ENCODE measurements at regions not wholly inside any gene's neighbourhood (a gene's known extent, or its start where the extent isn't known, plus 50 kb on each side); places are given as distances from the start of the nearest gene placed in this dataset.

DNA sequence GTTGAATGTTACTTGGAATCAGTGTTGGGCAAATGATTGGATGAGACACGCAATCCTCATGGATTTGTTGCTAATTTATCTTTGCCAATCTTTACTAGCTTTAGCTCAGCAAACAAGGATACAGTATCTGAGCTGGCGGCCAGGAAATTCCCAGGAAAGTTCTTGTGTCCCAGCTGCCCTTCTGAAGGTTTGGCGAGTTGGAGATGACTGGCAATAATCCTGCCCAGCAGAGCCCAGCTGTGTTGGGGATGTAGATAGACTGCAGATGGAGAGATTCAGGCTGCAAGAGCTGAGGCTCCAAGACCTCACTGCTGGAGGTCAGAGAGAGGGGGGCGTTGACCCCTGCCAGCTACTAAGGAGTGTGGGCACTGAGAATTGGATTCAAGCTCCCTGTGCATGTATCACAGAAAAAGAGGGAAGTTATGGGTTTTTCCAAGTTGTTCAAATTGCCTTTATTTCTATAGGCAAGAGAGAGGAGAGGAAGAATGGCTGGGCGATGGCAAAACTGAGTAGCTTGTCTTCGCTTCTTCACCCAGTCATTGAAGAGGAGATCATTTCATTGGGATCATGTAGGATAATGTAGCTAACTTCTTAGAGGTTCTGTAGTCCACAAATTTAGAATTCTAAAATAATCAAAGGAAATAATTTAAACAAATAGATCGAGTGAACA is 506.8 kb upstream of the LRATD1 start:
- intact Hi-C loops (cut with micrococcal nuclease): no loop called here

DNA sequence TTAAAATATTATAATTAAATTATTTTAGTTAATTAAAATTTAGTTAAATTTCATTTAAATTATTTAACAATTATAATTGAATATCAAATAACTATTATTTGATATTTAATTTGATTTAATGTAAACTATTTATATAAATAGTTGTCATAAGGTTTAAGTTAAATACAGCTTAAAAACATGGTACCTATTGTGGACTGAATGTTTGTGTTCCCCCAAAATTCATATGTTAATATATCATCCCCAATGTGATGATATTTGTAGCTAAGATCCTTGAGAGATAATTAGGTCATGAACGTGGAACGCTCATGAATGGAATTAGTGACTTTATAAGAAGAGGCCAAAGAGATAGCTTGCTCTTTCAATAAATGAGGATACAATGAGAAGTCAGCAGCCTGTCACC is 505.7 kb upstream of the LRATD1 start:
- intact Hi-C loops (cut with micrococcal nuclease): no loop called here

DNA sequence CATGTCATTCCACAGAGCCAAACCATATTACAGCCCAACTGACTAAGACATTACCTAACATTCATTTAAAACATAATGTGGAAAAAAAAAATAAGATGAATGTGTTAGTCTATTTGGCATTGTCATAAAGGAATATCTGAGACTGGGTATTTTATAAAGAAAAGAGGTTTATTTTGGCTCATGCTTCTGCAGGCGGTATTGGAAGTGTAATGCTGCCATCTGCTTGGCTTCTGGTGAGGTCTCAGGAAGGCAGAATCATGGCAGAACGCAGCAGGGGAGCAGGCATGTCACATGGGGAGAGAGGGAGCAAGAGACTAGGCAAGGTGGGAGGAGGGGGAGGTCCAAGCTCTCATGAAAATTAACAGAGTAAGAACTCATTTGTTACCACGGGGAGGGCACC is 504.8 kb upstream of the LRATD1 start:
- intact Hi-C loops (cut with micrococcal nuclease): no loop called here

DNA sequence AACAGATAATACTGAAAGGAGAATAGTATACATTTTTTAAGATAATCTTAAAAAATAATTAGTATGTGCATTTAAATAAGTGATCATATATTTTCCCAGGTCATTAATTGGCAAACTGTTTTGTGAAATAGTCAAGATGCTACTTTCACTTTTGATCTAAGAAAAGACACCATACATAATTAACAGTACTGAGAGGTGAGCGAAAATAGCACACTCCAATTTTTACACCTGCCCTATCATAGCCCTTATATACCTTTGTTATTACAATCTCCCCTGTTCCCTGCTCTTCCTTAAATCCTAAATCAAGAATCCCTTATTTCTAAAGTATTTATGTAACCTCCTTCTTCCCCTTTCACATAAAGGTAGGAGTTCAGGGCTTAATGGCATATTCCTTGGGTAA is 500.1 kb upstream of the LRATD1 start:
- intact Hi-C loops (cut with micrococcal nuclease): no loop called here

DNA sequence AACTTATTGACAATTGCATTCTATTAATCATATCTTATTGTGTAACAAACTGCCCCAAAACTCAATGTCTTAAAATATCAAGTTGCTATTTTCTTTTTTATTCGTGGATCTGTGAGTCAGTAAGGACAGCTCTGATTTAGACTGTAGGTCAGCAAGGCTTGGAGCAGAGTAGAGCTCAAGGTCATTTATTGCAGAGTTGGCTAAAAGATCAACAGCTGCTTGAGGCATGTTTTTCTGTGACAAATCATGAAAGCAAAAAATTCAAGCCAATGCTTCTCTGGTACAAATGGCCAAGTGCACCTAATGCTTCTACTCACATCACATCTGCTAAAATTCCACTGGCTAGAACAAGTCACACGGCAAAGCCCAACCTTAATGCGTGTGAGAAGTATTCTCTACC is 497.7 kb upstream of the LRATD1 start:
- intact Hi-C loops (cut with micrococcal nuclease): no loop called here

DNA sequence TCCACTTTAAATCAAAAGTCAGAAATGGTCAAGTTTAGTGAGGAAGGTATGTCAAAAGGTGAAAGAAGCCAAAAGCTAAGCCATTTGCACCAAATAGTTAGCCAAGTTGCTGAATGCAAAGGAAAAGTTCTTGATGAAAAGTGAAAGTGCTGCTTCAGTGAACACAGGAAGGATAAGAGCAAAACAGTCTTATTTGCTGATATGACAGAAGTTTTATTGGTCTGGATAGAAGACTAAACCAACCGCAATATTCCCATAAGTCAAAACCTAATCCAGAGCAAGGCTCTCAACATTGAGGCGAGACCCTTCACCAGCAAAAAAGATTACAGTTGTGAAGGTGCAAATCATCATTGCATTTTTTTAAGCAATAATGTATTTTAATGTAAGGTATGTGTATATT is 496.5 kb upstream of the LRATD1 start:
- intact Hi-C loops (cut with micrococcal nuclease): no loop called here

DNA sequence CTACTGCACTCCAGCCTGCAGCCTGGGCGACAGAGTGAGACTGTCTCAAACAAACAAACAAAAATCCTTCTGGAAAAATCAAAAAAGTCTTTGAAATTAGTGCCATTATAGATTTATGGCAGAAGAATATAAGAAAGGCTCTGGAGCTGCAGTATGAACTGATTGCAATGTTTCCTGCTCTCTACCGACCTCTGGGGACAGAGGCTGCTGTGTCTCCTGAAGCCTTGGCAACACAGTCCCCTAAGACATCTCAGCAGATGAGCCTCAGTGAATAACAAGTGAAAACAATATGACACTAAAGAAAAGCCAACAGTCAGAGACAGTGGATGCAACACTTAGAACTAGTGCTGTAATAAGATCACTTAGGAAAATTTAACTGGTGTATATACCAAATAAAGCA is 494.9 kb upstream of the LRATD1 start:
- intact Hi-C loops (cut with micrococcal nuclease): no loop called here

DNA sequence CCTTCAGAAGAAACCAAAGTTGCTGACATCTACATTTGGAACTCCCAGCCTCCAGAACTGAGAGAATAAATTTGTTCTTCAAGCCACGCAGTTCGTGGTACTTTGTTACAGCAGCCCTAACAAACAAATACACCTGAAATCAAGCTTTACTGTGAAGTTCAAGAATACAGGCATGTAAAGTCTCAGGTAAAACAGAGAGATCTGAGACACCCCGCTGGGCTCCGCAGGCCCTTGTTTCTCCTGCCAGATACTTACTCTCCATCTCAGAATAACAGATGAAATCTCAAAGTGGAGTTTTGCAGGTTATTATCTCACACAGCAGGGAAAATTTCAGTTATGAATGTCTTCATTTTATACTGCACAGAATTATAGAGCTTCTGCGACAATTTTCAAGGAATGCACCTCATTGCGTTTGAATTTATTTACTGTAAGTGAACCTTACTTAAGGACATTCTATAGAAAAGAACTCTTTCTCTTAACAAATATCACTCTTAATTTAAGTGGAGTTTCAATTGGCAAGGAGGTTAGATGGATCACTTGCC is 492.4 kb upstream of the LRATD1 start:
- intact Hi-C loops (cut with micrococcal nuclease): no loop called here

DNA sequence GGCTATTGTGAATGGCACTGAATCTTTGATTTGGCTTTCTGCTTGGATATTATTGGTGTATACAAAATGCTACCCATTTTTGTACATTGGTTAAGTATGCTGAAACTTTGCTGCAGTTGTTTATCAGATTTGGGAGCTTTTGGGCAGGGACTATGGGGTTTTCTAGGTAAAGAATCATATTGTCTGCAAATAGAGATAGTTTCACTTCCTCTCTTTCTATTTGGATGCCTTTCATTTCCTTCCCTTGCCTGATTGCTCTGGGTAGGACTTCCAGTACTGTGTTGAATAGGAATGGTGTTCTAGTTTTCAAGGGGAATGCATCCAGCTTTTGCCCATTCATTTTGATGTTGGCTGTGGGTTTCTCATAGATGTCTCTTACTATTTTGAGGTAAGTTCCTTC is 489.1 kb upstream of the LRATD1 start:
- intact Hi-C loops (cut with micrococcal nuclease): no loop called here

DNA sequence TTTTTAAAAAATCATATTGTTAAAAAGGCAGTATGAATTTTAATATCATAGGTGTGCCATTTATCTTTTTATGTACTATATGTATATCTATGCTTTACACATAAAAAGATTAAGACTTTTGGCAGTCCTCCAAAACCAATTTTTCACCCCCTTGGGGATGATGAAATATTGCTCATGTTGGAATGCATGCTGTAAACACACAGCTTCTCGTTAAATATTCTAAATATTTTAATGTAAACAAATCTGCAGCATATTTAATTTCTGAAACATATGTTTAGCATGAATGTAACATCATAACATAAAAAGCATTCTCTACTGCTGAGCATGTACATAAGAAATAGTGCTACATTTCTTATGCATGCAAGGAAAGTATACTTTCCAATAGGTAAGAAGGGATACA is 484.3 kb upstream of the LRATD1 start:
- intact Hi-C loops (cut with micrococcal nuclease): no loop called here

DNA sequence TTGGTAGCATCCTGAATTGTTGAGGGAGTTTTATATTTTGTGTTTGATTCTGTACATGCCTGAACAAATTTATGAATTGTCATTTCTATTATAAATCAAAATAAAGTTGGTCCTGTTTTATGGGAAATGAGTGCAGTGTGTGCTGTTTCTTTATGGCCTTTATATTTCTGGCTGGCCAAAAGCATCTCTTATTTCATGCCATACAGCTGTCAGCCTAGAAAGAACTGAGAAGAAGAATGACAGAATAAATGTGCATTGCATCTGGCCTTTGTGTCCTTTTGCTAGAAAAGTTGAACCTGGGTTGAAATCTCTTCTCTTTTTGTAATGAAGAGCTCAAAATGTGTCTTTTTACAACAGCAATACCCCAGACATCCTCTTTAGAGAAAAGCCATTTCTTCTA is 474.7 kb upstream of the LRATD1 start:
- intact Hi-C loops (cut with micrococcal nuclease): no loop called here

DNA sequence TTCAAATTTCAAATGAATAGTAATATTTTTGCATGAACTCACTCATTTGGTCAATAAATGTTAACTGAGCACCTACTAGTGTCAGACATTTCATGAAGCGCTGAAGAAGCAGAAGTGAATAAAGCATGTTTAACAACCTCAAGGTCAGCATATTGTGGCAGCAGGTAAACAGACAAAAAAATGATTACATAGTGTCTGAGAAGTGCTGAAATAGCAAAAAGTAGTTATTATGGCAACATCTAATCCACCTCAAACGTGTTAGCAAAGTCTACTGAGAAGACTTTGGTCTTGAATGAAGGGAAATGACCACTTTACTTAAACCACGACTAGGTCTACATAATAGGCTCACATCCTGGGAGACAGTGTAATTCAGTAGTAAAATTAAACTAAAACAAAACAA is 452.2 kb upstream of the LRATD1 start:
- intact Hi-C loops (cut with micrococcal nuclease): no loop called here

DNA sequence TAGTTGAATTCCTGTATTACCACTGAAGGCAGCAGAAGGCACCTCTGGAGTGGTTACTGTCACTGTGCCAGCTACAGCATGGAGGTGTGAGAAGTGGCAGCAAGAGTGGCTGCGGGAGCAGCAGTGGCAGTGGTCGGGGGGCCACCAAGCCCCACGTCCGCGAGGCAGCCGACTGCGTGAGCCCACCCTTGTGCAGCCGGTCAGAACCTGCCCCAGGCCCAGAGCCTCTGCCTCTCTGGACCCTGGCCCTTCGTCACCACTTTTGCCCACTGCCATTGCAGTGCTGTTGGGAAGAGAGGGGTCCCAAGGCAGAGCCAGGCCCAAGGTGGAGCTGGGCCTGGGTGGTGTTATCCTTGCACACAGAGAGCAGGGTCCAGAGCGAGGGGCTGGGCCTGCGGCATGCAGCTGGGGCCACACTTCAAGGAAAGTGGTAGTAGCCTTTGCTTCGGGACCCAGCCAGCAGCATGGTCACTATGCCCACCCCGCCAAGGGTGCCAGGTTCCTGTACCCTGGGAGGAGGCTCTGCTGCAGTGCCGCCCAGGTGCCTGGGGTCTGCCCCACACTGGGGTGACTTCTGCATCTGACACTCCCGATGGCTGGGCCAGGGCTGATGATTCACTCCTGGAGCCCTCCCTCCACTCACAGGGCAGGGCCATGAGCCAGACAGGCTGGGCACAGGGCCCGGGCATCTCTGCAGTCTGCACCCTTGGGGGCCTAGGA is 450.1 kb upstream of the LRATD1 start:
- intact Hi-C loops (cut with micrococcal nuclease): no loop called here

DNA sequence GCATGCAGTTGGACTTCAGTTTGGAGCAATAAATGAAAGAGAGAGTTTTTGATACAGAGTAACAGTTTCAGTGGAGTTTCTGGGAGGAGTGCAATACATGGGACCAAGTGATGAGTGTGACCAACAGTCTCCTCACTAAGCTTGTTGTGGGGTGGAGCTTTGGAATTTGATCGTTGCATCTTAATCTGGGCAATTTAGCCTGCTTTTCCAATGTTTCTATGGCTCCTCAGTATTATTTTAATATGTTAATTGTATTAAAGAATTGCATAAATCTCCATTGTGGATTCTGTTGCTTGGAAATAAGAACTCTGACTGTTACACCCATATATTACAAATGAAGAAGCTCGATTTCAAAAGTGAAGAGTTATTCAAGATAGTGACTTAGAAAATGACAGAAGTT is 446.6 kb upstream of the LRATD1 start:
- intact Hi-C loops (cut with micrococcal nuclease): no loop called here

DNA sequence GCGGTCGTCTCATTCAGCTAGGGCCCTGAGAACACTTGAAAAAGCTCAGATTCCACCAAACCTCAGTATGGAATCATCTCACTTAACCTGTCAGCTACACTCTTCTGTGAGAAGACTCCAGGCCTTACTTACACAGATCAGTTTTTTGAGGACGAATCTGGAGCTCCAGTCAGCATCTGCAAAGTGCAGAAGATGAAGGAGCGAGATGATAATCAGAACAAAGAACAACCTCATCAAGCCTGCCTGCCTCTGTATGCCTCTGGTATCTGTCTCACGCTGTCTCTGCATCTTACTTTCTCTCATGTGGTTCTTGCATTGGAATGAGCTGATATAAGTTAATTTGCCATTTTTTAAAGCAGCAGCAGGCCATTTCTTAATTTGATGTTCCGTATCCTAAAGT is 444.1 kb upstream of the LRATD1 start:
- intact Hi-C loops (cut with micrococcal nuclease): no loop called here

DNA sequence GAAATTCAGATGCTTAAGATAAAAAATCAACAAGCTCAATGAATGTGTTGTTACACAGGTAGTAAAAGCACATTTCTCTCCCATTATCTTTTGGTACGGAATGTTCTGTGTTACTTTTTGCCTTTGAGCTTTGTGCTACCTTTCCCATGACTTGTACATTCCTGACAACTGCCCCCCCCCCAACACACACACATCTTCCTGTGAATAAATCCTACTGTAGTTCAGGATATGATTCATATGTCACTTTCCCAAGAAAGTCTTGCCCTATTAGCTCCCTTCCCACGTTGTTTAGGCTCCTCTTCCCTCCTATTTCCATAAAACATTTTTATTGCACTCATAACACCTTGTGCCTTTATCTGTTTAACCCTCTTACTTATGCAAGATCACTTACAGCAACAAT is 442.6 kb upstream of the LRATD1 start:
- intact Hi-C loops (cut with micrococcal nuclease): no loop called here

DNA sequence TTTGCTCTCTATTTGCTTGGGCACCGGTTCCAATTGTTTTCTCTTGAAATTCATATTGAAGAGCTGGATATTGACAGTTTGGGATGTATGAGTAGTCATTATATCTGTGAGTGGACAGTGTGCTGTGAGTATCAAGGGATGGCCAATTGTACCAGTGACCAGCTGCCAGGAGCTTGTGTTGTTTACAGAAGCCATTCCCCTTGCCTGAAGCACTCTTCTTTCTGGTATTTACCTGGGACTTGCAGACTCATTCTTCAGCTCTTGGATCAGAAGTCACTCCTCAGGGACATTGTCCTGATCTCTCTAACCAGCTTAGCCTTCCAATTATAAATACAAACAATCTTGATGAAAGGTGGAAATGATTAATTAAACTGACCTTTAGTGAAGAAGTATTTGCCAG is 438.3 kb upstream of the LRATD1 start:
- intact Hi-C loops (cut with micrococcal nuclease): no loop called here

DNA sequence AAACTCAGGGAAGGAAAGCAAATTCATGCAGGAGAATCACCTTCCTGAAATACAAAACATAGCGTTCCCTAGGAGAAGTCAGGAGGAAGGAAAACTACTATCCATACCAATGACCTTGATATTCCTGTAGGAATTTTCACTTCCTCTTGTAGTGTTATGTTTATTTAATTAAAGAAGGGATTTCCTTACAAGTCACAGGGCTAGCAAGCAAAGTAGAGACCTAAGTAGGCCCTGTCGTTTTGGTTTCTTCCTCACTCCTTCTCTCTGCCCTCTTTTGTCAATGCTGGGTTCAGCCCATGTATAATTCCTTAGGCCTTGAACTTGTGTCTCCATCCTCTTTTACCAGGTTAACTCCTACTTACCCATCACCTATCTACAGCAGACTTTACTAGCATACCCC is 435.2 kb upstream of the LRATD1 start:
- intact Hi-C loops (cut with micrococcal nuclease): no loop called here

DNA sequence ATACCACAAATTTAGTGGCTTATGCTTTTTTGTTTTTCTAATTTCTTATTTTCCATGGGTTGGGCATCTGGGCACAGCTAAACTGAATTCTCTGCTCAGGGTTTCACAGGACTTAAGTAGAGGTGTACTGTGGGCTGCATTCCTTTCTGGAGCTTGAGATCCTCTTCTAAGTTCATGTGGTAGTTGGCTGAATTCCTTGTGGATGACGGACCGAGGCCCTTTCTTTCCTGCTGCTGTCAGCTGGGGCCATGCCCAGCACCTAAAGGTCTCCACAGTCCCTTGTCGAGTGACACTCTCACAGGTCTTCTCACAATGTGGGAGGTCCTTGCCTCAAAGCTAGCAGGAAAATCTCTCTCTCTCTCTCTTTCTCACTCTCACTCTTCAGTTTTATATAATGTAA is 433.5 kb upstream of the LRATD1 start:
- intact Hi-C loops (cut with micrococcal nuclease): no loop called here

DNA sequence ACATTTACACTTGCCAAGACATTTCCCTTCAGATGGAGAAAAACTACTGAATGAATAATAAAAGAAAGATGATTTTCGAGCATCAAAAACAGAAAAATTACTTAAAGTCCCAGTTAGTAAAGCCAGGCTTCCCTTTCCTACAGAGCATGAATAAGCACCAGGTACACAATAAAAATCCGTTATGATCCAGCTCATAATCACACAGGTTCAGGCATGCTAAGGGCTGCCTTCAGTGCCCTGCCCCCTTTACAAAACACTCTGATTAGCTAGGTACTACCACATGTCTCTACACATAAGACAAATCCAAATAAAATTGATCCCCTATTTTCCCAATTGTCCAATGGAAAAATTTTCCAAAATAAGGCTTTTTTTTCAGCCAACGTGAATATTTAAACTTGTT is 413.2 kb upstream of the LRATD1 start:
- intact Hi-C loops (cut with micrococcal nuclease): loop anchor here (5.0 kb wide), 1 partner anchor 947 kb away; no protein-coding TSS in a partner anchor

DNA sequence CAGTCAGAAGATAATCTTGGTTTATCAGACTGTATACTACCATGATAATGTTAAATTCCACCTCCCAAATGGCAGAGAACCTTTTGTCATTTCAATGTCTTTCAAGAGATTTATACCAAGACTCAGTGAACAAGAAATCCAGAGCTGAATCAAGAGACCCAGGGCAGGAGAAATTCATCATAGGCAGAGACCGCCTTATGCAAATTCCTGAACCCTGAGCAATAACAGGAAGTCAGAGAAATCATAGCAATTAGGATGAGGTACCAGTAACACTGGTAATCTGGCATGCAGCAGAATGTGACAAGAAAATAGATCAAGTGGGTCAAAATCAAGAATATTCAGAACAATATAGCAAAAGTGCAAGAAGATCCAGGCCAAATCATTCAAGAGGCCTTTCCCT is 412.4 kb upstream of the LRATD1 start:
- intact Hi-C loops (cut with micrococcal nuclease): no loop called here

DNA sequence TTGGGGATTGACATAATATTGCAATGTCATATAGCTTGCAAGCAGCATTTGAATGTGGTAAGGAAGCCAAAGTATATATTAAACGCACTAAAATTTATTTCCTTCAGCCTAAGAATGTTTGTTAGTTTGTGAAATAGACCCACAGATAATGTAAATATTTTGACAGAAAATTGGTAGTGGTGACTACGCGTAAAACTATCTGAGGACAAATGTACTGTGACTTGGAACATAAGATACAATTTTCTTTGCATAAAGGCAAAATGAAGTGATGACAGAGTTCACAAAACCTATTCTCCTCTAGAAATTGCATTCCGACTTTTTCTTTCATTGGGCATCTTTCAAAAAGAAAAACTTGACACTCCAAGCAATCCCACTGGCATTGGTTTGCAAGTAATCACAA is 411.1 kb upstream of the LRATD1 start:
- intact Hi-C loops (cut with micrococcal nuclease): no loop called here

DNA sequence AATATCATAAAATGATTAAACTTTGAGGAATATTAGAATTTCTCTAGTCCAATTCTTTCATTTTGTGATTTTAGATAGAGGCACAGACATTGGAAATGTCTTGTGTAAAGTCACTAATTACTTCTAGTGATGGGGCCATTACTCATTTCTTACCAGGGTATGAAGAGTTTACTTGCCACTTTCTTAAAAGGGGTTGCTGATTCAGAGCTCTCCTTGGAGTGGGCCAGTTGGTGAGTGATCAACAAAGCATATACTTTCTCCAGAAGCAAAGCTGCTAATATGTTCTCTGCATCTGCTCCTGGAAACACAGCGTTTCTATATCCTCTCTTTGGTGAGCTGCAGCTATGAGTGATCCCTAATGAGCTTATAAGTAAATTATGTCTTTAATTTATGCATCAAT is 408.9 kb upstream of the LRATD1 start:
- intact Hi-C loops (cut with micrococcal nuclease): no loop called here
